Astrocyte (in vitro differentiated cells and primary cell): ENCODE measurements at regions not wholly inside any gene's neighbourhood (a gene's known extent, or its start where the extent isn't known, plus 50 kb on each side); places are given as distances from the start of the nearest gene placed in this dataset.
A peak's percentile ranks its signal among the peaks of the same experiment; 100 is the strongest.

Experiments
- DNase-seq: peaks from one replicate; pipeline ENCODE4 v3.0.0-alpha.2; 2010; ENCODE audit warnings: low read depth
- FAIRE-seq: peaks from 2 replicates; lab custom pipeline; 2011; peaks lifted over from hg19 to GRCh38; lab: Jason Lieb, UNC
- H2AFZ ChIP-seq: 2 replicates; pipeline ENCODE4 v1.6.0; 2012; ENCODE audit warnings: low read depth, low read length, inconsistent platforms
- H3K27ac ChIP-seq: 2 replicates; pipeline ENCODE4 v1.5.1; 2011; ENCODE audit warnings: low read depth, low read length, inconsistent platforms
- H3K27me3 ChIP-seq: 2 replicates; pipeline ENCODE4 v1.6.0; 2011; ENCODE audit warnings: low read length, inconsistent platforms; ENCODE audit not compliant: insufficient read depth
- H3K36me3 ChIP-seq: 2 replicates; pipeline ENCODE4 v1.5.1; 2011; ENCODE audit warnings: low read length, inconsistent platforms; ENCODE audit not compliant: insufficient read depth
- H3K4me1 ChIP-seq: 2 replicates; pipeline ENCODE4 v1.5.1; 2011; ENCODE audit warnings: low read length, inconsistent platforms; ENCODE audit not compliant: insufficient read depth
- H3K4me2 ChIP-seq: 2 replicates; pipeline ENCODE4 v1.6.0; 2012; ENCODE audit warnings: low read length, inconsistent platforms
- H3K4me3 ChIP-seq: 2 replicates; pipeline ENCODE4 v1.5.1; 2011; ENCODE audit warnings: low read depth, mild to moderate bottlenecking, low read length, inconsistent platforms; ENCODE audit not compliant: insufficient read depth
- H3K79me2 ChIP-seq: 2 replicates; pipeline ENCODE4 v1.6.0; 2012; ENCODE audit warnings: mild to moderate bottlenecking, low read length, inconsistent platforms; ENCODE audit not compliant: insufficient read depth
- H3K9ac ChIP-seq: 2 replicates; pipeline ENCODE4 v1.6.0; 2012; ENCODE audit warnings: mild to moderate bottlenecking, low read length, inconsistent platforms
- H3K9me3 ChIP-seq: 2 replicates; pipeline ENCODE4 v1.5.1; 2012; ENCODE audit warnings: low read depth, mild to moderate bottlenecking, low read length, inconsistent platforms; ENCODE audit not compliant: insufficient read depth
- H4K20me1 ChIP-seq: 2 replicates; pipeline ENCODE4 v1.6.0; 2012; ENCODE audit warnings: low read length, inconsistent platforms; ENCODE audit not compliant: insufficient read depth
- H3K27ac Mint-ChIP-seq: one replicate; pipeline ENCODE4 v1.8.0; 2021; ENCODE audit warnings: mild to moderate bottlenecking, mixed read lengths; ENCODE audit not compliant: unreplicated experiment
- H3K27me3 Mint-ChIP-seq: one replicate; pipeline ENCODE4 v1.8.0; 2021; ENCODE audit warnings: low read depth, mixed read lengths; ENCODE audit not compliant: unreplicated experiment
- H3K36me3 Mint-ChIP-seq: one replicate; pipeline ENCODE4 v1.8.0; 2021; ENCODE audit warnings: low read depth, mixed read lengths; ENCODE audit not compliant: unreplicated experiment
- H3K4me1 Mint-ChIP-seq: one replicate; pipeline ENCODE4 v1.8.0; 2021; ENCODE audit warnings: low read depth, mixed read lengths; ENCODE audit not compliant: unreplicated experiment
- H3K4me3 Mint-ChIP-seq: one replicate; pipeline ENCODE4 v1.8.0; 2021; ENCODE audit warnings: mild to moderate bottlenecking, moderate library complexity, mixed read lengths; ENCODE audit not compliant: unreplicated experiment
- H3K9me3 Mint-ChIP-seq: one replicate; pipeline ENCODE4 v1.8.0; 2021; ENCODE audit warnings: mild to moderate bottlenecking, mixed read lengths; ENCODE audit not compliant: unreplicated experiment
- CTCF ChIP-seq: IDR thresholded peaks from 2 replicates; pipeline ENCODE4 v1.5.1; 2011; ENCODE audit warnings: low read depth, mild to moderate bottlenecking, inconsistent platforms, low read length, moderate library complexity; ENCODE audit not compliant: insufficient read depth
- EZH2 ChIP-seq: IDR thresholded peaks from 2 replicates; pipeline ENCODE4 v1.6.1; 2012; ENCODE audit warnings: mild to moderate bottlenecking, low read length, inconsistent platforms; ENCODE audit not compliant: insufficient read depth

- no peaks in the 10 kb centered on the region for H3K79me2 ChIP-seq
- TF ChIP-seq CTCF (no peak), EZH2 (no peak)
- H3K9ac ChIP-seq: no peak overlapping the region
- no peaks in the 10 kb centered on the region for H4K20me1 ChIP-seq
- no peak overlapping the region for H2AFZ ChIP-seq
- H3K27me3 ChIP-seq: no peaks in the 10 kb centered on the region
- H3K4me2 ChIP-seq: no peak overlapping the region
- no peak overlapping the region for H3K4me3 ChIP-seq
- H3K36me3 ChIP-seq: no peaks in the 10 kb centered on the region
- Mint-ChIP-seq H3K4me1 (peaks cover 33% of the 10 kb centered on the region), H3K36me3 (no peaks in the 10 kb centered on the region), H3K27ac (no peak overlapping the region), H3K27me3 (no peaks in the 10 kb centered on the region), H3K4me3 (no peak overlapping the region), H3K9me3 (peaks cover 2% of the 10 kb centered on the region)
- peaks cover 18% of the 10 kb centered on the region for H3K4me1 ChIP-seq
- DNase-seq (peak; percentile 91), FAIRE-seq (peak; percentile 80)
- H3K9me3 ChIP-seq: no peaks in the 10 kb centered on the region
- no peak overlapping the region for H3K27ac ChIP-seq
These were observed 552.0 kb upstream of the CLINT1 start for GRCh38 chr5:158410976-158411375.

- Mint-ChIP-seq H3K36me3 (no peaks in the 10 kb centered on the region), H3K9me3 (peaks cover 4% of the 10 kb centered on the region), H3K4me1 (peaks cover 24% of the 10 kb centered on the region), H3K27me3 (no peaks in the 10 kb centered on the region), H3K4me3 (no peak overlapping the region), H3K27ac (no peak overlapping the region)
- Histone ChIP-seq H3K4me2 (no peak overlapping the region), H3K27me3 (no peaks in the 10 kb centered on the region), H2AFZ (no peak overlapping the region), H3K9ac (no peak overlapping the region), H3K27ac (no peak overlapping the region), H3K36me3 (no peaks in the 10 kb centered on the region), H4K20me1 (no peaks in the 10 kb centered on the region), H3K79me2 (no peaks in the 10 kb centered on the region), H3K4me1 (peaks cover 6% of the 10 kb centered on the region), H3K9me3 (no peaks in the 10 kb centered on the region), H3K4me3 (no peak overlapping the region)
- TF ChIP-seq EZH2 (no peak), CTCF (no peak)
- DNase-seq (no peak), FAIRE-seq (peak; percentile 20)
These were observed 550.6 kb upstream of the CLINT1 start for GRCh38 chr5:158409507-158409906.

- no peaks in the 10 kb centered on the region for H3K36me3 ChIP-seq
- no peaks in the 10 kb centered on the region for H4K20me1 ChIP-seq
- H3K4me2 ChIP-seq: peak overlapping the region; percentile 44
- no peak overlapping the region for H3K4me3 ChIP-seq
- H3K4me1 ChIP-seq: peaks cover 2% of the 10 kb centered on the region
- no peak for FAIRE-seq
- peaks cover 20% of the 10 kb centered on the region for H3K4me1 Mint-ChIP-seq
- DNase-seq: peak; percentile 54
- no peak overlapping the region for H3K4me3 Mint-ChIP-seq
- no peaks in the 10 kb centered on the region for H3K27me3 Mint-ChIP-seq
- no peaks in the 10 kb centered on the region for H3K27me3 ChIP-seq
- no peaks in the 10 kb centered on the region for H3K36me3 Mint-ChIP-seq
- peak overlapping the region; percentile 73 for H3K27ac Mint-ChIP-seq
- peaks cover 5% of the 10 kb centered on the region for H3K9me3 ChIP-seq
- H3K79me2 ChIP-seq: no peaks in the 10 kb centered on the region
- no peak overlapping the region for H2AFZ ChIP-seq
- peaks cover 9% of the 10 kb centered on the region for H3K9me3 Mint-ChIP-seq
- TF ChIP-seq EZH2: no peak
- TF ChIP-seq CTCF: no peak
- H3K9ac ChIP-seq: peak overlapping the region; percentile 17
- H3K27ac ChIP-seq: peak overlapping the region; percentile 89
These were observed 548.9 kb upstream of the CLINT1 start for GRCh38 chr5:158407824-158408195.
